HG02981 (cell line): ENCODE measurements at regions not wholly inside any gene's neighbourhood (a gene's known extent, or its start where the extent isn't known, plus 50 kb on each side); places are given as distances from the start of the nearest gene placed in this dataset.
"Not testable (repeated sequence)": the region's sequence is repeated elsewhere in the genome, so short reads cannot be mapped to it uniquely, and the experiment has no call there.

Source experiments
- ATAC-seq: cut with Tn5 transposase; IDR thresholded peaks from one replicate; pipeline ENCODE4 v1.9.1; 2021; ENCODE audit warnings: mild to moderate bottlenecking, moderate library complexity; ENCODE audit not compliant: unreplicated experiment

DNA sequence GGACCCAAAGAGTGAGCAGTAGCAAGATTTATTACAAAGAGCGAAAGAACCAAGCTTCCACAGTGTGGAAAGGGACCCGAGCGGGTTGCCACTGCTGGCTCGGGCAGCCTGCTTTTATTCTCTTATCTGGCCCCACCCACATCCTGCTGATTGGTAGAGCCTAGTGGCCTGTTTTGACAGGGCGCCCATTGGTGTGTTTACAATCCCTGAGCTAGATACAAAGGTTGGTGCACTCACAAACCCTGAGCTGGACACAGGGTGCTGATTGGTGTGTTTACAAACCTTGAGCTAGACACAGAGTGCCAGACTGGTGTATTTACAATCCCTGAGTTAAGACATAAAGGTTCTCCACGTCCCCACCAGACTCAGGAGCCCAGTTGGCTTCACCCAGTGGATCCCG lies 676.9 kb downstream of the SI start:
- ATAC-seq: not testable (repeated sequence)

DNA sequence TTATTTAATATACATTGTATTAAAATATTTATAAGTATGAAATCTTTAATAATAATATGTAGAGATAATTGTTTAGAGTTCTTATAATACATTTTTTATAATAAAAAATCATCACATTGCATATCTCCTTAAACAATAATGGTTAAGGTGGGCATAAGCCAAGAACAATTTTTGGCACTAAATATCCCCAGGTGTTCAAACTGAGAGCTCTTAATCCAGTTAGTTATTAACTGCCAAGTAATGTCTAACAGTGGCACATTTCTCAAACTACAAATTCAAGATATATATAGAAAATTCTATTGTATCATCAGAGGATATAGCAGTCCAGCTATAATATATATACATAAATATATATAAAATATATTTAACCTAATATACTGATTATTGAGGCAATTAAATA lies 680.8 kb downstream of the SI start:
- ATAC-seq: no peak

DNA sequence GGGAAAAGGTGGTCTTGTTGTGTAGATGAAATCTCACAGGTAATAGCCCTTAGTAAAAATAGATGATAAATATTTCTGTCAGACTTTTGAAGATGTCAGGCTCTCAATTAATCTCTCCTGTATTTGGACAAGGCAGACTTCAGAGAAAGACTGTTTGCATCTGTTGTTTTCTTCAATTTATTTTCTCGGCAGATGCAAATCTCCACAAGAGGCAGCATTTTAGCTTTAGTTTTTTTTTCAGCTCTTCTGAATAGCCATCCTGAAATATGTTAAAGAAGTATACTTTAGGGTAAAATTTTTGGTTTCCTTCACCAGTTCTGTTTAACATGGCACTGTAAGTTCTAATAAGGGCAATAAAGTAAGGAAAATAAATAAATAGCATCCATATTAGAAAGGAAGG lies 685.1 kb downstream of the SI start:
- ATAC-seq: no peak

DNA sequence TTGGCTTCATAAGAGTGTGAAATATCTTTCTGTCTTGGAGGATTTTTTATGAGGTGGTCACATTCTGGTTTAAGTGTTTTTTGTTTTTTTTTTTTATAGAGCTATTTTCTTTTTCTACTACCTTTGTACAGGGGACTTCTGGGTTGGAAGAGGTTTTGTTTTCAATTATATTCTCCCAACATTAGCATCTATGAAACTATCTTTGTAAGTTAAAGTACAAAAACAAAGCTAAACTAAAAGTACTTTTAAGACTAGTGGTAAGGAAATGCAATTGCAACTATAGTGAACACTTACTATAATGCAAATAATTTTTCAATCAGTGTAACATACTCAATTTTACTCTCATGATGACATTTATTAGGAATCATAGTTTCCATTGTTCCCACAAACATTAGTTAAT lies 688.2 kb downstream of the SI start:
- no peak for ATAC-seq

DNA sequence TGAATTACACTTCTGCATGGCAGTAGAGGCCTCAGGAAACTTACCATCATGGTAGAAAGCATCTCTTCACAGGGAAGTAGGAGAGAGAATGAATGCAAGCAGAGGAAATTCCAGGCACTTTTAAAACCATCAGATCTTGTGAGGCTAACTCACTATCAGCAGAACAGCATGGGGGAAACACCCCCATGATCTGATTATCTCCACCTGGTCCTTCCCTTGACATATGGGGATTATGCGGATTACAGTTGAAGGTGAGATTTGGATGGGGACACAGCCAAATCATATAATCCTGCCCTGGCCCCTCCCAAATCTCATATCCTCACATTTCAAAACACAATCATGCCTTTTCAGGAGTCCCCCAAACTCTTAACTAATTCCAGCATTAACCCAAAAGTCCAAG lies 691.1 kb downstream of the SI start:
- ATAC-seq: no peak

DNA sequence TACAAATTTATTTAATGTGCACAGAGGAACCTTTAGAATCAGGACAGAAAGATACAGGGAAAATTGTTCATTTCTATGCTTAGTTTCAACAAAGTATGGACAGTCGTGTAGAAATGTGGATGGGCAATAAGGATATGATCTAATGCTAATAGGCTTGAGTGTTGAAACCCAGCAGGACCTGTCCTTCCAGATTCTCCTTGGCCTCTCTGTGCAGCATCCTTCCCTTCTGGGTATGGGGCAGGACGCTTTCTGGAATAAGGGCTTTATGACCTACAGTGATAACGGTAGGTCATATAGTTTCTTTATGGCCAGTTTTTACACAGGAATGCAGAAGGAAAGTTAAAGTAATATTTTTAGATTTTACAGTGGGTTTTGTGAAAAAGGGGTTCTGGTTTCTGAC lies 698.1 kb downstream of the SI start:
- no peak for ATAC-seq

DNA sequence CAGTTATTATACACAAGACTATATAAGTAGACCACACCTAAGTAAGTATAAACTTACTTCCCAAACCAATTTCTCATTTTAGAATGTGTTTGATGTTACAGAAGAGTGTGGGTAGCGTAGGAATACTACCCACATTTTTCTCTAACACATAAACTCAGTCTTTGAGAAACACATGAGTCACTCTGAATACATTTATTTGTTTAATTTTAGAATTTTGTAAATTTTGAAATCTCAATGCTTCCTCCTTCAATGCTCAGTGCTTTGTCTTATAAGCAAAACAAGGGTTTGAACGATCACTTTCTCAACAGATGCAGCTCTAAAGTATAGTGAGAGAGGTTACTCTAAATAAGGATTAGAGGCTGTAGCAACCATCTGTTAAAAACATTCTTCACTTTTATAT lies 700.8 kb downstream of the SI start:
- no peak for ATAC-seq

DNA sequence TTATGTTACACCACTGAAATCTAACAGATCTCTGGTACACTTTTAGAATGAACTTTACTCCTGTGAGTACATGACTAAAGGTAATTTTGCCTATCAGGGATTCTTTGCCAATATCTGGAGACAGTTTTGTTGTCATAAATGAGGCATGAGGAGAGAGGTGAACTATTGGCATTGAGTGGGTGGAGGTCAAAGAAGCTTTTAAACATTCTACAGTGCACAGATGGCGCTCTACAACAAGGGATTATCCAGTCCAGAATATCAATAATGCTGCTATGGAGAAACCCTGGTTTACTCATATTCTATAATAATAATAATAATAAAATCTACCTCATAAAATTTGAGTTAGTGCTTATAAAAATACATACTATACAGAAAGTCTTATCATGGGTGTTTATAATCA lies 702.3 kb downstream of the SI start:
- ATAC-seq: no peak

DNA sequence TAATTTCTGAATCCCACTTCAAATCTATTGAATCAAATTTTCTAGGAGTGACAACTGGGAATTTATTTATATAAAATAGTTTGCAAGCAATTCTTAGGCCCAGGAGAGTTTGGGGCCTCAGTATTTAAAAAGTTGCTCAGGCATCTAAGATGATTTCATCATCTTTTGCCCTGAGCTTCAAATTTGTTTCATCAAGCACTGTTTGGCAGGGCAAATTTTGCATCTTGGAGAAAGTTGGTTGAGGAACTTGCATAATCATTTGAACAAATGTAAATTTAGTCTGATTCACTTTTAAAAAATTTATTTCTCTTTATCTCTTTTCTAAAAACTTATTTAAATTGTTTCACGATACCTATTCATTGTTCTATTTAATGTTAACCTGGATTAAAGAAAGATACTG lies 702.8 kb downstream of the SI start:
- no peak for ATAC-seq

DNA sequence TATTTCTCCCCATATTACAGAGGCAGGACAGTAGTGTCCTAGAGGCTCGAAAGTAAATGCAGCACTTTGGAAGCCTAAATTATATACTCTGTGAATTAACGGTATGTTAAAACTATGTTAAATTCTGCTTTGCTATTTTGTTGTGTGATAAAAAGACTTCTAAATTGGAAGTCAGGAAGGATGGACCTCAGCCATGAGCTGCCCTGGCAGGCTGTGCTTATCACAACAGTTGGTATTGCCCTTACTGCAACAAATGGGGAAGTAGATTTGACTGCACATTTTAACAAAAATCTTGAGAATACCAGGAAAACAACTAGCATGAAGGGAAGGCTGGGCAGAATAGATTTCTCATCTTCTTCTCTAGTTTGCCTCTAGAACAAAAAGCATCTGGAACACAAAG lies 706.6 kb downstream of the SI start:
- ATAC-seq: no peak

DNA sequence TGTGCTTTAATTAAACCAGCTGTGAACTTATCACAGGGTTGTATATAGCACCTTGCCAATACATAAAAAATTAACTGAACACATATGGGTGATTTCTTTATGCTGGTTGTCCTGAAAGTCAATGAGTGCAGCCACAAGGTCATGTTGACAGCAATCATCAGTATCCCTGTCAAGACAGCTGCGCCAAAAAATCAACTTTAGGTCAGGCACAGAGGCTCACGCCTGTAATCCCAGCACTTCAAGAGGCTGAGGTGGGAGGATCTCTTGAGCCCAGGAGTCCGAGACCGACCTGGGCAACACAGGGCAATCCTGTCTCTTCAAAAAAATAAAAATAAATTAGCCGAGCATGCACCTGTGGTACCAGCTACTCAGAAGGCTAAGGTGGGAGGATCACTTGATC lies 707.3 kb downstream of the SI start:
- ATAC-seq: no peak

DNA sequence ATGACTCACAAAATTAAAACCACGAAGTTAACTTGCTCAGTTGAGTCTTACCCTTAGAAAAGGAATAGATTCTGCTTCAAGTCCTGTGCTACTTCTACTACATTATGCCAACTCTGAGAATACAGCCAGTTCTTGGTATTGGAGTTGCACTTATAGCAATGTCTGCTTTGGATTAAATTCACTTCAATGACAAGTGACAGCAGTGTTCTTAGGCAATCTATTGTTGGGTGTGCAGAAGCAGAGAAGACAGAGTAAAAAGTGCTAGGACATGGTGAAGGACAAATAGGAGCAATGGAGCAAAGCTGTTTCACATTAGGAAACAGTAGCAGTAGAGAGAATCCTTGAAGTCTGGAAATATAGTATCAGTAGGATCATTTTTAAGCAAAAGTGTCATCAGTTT lies 713.1 kb downstream of the SI start:
- ATAC-seq: no peak

DNA sequence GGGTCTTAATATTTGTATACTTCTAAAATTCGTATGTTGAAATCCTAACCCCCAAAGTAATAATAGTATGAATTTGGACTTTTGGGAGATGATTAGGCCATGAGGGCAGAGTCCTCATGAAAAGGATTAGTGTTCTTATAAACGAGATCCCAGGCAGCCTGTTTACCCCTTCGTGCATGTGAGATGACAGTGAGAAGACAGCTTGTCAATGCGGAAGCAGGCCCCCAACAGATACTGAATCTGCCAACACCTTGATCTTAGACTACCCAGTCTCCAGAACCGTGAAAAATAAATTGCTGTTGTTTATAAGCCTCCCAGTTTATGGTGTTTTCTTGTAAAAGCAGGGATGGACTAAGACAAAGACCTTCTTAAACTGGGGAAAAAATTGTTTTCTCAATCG lies 714.2 kb downstream of the SI start:
- no peak for ATAC-seq

DNA sequence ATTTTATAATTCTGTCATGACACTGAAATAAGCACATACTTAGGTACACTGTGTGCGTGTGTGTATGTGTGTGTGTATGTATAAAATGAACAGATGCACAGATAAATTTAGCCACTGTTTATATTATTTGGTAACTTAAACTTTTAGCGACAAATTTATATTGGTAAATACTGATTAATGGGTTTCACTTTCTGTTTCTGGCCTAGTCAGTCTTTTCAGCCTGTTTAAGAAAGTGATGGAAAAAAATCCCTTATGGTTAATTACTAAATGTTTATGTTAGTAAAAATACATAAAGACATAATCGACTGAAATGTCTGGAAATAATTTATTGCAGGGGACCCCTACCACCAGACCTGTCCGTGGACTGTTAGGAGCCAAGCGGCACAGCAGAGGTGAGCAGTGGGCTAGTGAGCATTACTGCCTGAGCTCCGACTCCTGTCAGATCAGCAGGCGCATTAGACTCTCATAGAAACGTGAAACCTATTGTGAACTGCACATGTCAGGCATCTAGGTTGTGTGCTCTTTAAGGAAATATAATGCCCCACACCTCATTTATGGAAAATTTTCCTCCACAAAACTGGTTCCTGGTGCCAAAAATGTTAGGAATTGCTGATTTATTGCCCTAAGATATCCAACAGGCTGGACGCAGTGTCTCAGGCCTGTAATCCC lies 717.4 kb downstream of the SI start:
- no peak for ATAC-seq

DNA sequence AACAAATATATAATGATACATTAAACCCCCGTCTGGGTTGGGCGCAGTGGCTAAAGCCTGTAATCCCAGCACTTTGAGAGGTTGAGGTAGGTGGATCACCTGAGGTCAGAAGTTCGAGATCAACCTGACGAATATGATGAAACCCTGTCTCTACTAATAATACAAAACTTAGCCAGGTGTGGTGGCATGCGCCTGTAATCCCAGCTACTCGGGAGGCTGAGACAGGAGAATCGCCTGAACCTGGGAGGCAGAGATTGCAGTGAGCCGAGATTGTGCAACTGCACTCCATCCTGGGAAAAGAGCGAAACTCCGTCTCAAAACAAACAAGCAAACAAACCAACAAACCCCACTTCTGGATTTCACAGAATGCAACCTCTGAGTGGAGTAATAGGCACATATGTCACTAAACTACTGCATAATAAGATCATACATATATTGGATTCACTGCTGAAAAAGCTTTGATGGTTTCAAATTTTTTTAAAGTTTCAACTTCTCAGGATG lies 718.2 kb downstream of the SI start:
- no peak for ATAC-seq

DNA sequence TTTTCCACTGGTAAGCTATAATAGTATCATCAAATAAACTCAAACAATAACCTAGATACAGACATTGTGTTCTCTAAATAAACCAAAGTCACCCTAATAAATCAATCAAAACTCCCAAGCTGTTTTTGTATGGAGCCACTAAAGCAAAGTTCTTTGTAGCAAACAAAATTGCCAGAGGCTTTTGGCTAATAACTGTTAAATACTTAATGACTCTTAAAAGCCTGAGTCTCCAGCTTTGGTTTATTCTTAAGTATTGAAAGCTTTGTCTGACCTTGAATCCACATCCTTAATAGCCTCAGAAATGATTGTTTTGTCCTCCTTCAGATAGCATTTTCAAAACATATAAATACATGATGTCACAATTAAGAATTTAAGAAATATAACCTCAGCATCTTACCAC lies 725.3 kb downstream of the SI start:
- no peak for ATAC-seq

DNA sequence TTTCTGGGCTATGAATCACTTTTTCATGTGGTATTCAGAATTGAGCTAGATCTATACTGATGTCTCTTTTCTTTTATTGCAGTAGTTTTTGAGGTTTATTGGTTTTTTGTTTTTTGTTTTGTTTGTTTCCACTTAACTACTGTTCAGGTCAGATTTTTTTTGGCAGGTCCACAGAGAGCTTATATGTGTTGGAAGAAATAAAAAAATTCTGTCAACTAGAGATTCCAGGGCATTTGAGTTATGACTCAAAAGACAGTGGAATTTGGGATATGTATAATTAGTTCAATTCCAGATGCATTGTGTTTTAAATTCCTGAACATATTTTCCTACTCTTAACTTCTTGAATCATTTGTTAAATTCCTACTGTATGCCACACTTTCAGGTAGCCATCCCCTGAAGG lies 727.2 kb downstream of the SI start:
- ATAC-seq: no peak

DNA sequence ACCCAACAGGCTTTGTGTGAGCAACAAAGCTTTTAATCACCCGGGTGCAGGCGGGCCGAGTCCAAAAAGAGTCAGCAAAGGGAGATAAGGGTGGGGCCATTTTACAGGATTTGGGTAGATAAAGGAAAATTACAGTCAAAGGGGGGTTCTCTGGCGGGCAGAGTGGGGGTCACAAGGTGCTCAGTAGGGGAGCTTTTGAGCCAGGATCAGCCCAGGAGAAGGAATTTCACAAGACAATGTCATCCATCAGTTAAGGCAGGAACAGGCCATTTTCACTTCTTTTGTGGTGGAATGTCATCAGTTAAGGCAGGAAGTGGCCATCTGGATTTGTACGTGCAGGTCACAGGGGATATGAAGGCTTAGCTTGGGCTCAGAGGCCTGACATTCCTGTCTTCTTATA lies 736.1 kb downstream of the SI start:
- ATAC-seq: not testable (repeated sequence)

DNA sequence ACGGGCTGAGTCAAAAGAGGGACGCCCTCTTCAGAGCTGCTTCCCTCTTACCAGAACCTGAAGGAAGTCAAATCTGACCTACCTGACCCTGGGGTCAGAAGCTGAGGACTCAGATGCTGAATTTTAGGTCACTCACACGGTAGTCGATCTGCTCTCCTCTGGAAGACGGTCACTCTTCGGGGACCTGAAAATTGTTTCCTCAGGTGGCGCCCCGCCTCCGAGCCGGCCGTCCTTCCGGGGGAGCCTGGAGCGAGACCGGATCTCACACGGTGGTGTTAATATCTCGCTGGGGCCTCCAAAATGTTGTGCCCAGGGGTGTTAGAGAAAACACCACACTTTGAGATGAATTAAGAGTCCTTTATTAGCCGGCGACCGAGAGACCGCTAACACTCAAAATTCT lies 737.2 kb downstream of the SI start:
- ATAC-seq: no peak

DNA sequence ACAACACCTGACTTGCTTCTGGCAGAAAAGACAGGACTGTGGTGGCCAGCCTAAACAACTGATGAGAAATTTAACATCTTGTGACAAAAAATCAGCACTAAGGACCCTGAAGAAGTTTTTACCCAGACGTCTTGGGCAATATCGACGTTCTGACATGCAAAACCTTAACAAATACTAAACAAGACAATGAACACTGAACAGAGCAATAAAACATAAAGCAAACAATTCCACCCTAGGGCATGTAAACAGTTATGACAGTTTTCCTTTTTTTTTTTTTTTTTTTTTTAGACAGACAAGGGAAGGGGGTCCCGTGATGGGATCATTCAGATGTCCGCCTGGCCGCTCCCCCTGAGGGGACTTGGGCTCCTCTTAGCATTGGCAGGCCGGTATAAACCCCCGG lies 738.0 kb downstream of the SI start:
- no peak for ATAC-seq

DNA sequence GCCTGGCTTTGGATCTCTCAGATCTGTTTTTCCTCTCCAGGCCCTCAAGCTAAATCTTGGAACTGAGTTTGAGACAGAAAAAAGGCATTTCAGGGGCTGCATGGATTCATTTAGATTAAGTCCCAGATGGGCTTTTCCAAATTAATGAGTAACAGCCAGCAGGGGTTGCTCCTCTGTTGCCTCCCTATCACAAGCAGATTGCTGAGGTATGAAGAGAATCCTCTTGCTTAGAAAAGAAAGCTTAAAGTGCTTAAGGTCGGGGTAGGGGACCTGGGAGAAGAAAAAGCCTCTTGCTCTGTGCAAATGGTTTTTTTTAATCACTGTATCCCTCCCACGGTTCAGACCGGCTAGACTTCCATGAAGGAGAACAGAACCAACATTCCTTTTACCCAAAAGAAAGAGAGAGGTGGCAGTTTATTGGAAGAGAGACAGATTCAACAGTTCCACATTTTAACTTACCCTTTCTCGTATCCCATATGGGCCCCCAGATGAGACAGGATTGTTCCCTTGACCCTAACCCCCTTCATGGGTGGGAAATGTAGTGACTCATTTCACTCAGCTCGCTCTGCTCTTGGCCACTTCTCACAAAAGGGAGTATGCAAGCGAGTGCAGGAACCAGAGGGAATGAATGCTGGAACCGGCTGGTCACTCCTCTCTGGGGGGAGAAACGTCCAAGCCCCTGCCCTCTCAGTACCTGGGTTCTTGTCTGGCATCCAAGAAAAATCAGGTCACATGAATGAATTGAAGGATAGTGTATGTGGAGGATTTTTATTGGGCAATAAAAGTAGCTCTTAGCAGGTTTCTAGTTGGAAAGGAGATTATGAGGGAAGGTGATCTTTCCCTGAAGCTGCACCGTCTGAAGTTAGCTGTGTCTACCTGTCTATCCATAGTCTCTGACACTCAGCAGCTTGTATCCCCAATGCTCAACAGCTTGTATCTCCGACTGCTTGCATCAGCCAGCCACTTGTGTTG lies 745.2 kb downstream of the SI start:
- no peak for ATAC-seq

DNA sequence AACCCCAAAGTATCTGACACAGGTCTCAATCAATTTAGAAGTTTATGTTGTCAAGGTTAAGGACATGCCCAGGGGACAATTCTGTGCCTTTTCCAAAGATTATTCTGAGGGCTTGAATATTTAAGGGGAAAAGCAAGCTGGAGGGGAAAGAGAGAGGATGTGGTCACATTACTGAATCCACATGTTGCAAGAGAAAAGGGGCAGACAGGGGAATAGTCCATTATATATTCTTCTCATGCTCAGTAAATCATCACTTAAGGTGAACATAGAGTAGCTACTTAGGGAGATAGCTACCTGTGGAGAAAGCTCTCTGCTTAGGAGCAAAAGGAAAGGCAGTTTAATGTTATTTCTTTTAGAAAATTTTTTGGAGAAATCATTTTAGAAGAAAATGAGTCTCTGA lies 751.6 kb downstream of the SI start:
- ATAC-seq: no peak
